GM19023 (cell line): ENCODE measurements at regions not wholly inside any gene's neighbourhood (a gene's known extent, or its start where the extent isn't known, plus 50 kb on each side); places are given as distances from the start of the nearest gene placed in this dataset.

ENCODE experiments used
- ATAC-seq: cut with Tn5 transposase; IDR thresholded peaks from one replicate; pipeline ENCODE4 v1.9.1; 2021; ENCODE audit warnings: mild to moderate bottlenecking, moderate library complexity; ENCODE audit not compliant: unreplicated experiment

GRCh38 chr2:120879431-120880295, 144.0 kb downstream of the GLI2 start:
- ATAC-seq, result no peak

- no peak for ATAC-seq
Observed at GRCh38 chr2:120880381-120880780, 144.7 kb downstream of the GLI2 start.

DNA sequence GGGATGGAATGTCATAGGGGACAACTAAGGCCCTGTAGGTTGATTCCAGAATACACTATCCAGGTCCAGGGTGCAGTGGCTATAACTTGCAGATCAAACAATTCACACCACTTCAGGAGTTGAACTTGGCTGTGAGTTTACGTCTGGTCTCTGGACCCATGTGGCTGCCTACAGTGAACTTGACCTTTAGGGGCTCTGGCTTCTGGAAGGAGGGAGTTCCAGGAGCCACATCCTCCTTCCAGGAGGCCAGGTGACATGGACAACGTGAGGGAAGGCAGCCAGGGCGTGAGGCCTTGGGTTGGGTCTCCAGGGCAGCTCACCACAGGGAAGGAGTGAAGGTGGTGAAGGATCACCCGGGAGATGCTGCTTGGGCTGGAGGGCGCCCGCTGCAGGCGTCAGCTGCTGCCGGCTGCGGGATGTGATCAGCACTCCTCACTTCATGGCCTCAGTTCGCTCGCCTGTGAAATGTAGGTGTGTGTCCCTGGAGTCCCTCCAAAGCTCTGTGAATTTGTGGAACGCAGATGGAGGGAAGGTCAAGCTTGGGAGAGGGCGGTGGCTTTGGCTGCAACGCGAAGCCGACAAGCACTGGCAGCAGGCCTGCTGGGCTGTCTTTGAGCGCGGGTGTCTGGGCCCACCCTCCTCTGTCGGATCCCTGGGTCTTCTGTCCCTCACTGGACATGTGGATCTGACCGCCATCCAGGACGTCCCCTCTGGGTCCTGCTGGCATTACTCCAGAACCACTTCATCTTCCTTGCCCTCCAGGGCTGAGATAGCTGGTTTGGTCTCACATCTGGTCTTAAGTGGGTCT, 146.5 kb downstream of the GLI2 start:
- no peak for ATAC-seq

DNA sequence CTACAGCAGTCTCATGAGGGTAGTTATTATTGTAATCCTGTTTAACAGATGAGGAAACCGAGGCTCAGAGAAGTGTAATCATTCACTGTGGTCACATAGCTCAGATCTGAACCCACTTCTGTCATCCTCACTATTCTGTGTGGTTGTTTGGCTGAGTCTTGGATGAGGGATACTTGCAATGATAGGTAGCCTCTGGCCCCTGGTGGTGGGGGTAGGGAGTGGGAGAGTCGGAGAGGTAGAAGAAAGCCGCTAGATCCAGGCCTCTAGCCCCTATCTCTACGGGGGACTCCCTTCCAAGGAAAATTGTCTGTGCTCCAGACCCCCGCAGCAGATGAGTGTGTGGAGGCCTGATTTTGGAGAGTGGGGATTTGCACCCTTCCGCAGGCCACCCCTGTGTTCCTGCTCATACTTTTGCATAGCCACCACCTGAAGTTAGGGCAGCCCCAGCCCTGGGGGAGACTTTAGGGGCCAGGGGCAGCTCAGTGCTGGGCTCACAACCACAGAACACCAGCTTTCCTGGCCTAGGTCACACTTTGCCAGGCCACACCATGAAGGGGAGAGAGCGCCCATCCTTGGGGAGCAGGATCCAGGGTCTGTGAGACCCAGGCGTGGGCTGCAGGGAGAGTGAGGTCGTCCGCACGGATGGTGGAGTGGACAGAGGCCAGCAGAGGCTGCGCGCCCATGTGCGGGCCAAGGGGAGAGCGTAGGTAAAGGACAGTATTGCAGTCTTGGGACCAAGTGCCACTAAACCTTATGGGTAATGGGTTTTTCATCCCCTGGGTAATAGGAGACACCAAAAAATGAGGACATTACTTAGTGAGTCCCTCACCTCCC, 148.2 kb downstream of the GLI2 start:
- ATAC-seq, result no peak

GRCh38 chr2:120884472-120885290, 149.0 kb downstream of the GLI2 start:
- no peak for ATAC-seq

GRCh38 chr2:120885321-120885720, 149.7 kb downstream of the GLI2 start:
- no peak for ATAC-seq

DNA sequence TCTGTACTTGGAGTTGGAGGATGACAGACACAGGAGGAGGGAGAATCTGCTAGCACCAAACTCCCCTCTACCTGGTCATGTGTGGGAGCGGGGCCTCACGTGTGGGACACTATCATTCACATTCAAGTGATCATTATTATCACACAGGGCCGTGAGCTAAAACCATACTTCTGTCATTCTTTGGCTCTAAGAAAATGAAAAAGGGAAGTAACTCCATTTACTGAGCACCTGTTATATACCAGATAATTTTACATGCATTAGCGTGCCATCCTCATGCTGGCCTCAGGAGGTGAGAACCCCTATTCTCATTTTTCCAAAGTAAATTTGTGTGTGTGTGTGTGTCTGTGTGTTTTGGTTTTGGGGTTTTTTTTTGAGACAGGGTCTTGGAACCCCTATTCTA, 150.1 kb downstream of the GLI2 start:
- no peak for ATAC-seq

DNA sequence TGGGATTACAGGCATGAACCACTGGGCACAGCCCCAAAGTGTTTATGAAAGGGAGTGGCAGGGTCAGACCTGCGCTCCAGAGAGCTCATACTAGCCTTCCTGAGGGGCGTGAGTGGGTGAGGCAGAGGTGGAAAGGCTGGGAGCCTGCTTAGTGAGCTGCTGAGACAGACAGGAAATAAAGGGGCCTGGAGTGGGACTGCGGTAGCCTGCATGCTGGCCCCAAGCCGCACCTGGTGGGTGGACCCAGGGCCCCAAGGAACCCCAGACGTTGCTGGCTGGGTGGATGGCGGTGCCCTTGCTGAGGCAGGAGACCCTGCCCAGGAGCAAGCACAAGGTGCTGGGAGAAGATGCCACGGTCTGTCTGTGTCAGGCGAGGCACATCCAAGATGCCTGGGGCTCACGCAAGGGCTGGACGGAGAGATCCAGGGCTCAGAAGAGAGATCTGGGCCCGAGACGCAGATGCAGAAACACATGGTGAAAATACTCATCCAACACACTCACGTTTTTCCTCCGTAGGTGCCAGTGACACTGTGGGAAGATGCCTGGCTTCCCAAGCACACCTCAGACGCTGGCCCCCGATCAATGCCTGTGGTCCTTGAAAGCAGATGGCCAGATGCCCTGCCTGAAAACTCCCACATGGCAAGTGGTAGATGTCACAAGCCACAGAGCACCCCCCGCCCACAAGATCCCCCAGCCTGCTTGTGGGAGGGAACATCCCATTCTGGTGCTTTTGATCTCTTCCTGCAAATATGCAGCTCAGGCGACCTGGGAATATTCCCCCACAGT, 151.1 kb downstream of the GLI2 start:
- no peak for ATAC-seq

DNA sequence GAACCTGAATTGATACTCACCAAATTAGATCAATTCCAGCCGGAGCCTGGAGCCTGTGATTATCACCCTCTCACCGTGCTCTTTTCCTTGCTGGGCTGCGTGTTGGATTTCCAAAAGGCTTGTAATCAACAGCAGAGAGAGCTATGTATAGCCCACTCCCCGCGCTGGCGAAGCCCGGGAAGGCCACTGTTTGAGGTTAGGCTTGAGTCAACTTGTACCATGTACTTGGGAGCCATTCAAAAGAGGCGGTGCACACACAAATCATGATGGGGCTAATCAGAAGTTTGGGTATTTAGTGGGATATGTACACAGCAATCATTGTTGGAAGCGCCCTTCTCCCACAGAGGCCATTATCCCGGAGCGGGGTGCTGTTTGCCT, 151.6 kb downstream of the GLI2 start:
- ATAC-seq, result no peak

DNA sequence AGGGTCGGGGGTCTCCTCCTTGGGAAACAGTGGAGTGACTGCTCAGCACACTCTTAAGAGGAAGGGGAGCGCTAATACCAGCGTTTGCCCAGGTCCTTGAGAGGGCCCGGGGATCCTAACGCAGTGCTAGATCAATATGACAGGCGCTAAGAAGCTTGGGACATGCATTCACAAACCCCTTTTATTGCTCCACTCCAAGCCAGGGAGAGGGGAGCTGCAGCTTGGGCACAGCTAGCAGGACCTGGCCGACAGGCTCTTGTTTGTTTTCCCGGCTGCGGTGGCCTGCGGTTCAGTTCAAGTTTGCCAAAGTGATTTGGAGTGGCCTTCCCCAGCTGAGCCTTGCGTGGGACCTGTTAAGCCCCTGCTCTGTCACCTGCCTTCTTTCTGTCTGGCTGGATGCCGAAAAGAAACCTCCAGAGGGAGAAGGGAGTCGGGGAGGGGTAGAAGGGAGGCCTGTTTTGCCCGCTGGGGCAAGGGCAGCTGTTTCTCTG, 152.1 kb downstream of the GLI2 start:
- no peak for ATAC-seq

GRCh38 chr2:120888851-120889250, 153.2 kb downstream of the GLI2 start:
- ATAC-seq, result no peak

- ATAC-seq, result no peak
Observed at GRCh38 chr2:120889936-120890335, 154.3 kb downstream of the GLI2 start.

GRCh38 chr2:120890566-120891360, 155.1 kb downstream of the GLI2 start:
- no peak for ATAC-seq

GRCh38 chr2:120892271-120892966, 156.8 kb downstream of the GLI2 start:
- no peak for ATAC-seq

DNA sequence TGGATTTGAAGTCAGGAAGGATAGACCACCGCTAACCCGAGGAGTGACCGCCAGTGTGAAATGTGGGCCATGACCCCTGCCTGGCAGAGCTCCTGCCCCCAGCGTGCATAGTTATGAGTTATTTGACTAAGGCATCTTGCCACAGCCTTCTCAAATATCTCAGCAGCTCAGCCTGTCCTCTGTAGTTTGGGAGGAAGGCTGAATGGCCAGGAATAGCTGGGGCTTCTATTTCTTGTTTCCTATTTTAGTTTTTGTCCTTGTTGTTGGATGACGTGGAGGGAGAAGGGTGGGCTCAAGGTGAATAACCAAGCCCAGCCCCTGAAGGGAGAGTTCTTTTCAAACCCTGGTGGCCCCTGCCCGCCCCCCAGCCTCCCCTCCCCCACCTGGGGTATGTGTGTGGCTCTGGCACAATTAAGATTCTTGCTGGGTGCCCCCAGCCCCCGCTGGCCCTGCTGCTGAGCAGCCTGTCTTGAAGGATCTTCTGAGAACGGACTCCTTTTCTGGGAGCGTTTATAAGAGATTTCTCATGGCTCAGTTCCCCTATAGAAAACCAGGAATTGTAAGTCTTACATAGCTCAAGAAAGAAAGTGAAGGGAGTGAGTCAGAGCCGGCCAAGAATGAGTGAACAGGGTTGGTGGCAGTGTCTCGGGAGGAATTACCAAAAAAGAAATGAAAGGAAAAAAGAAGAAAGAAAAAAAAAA, 157.4 kb downstream of the GLI2 start:
- ATAC-seq, result no peak

- ATAC-seq, result no peak
Observed at GRCh38 chr2:120893811-120894584, 158.3 kb downstream of the GLI2 start.

GRCh38 chr2:120894966-120895365, 159.3 kb downstream of the GLI2 start:
- ATAC-seq, result no peak
